HG03558 (cell line): ENCODE measurements at regions not wholly inside any gene's neighbourhood (a gene's known extent, or its start where the extent isn't known, plus 50 kb on each side); places are given as distances from the start of the nearest gene placed in this dataset.
"Not testable (repeated sequence)": the region's sequence is repeated elsewhere in the genome, so short reads cannot be mapped to it uniquely, and the experiment has no call there.

Experiments
- ATAC-seq: cut with Tn5 transposase; IDR thresholded peaks from one replicate; pipeline ENCODE4 v1.9.1; 2021; ENCODE audit warnings: moderate number of reproducible peaks; ENCODE audit not compliant: unreplicated experiment; ENCODE audit errors: extremely low read depth

DNA sequence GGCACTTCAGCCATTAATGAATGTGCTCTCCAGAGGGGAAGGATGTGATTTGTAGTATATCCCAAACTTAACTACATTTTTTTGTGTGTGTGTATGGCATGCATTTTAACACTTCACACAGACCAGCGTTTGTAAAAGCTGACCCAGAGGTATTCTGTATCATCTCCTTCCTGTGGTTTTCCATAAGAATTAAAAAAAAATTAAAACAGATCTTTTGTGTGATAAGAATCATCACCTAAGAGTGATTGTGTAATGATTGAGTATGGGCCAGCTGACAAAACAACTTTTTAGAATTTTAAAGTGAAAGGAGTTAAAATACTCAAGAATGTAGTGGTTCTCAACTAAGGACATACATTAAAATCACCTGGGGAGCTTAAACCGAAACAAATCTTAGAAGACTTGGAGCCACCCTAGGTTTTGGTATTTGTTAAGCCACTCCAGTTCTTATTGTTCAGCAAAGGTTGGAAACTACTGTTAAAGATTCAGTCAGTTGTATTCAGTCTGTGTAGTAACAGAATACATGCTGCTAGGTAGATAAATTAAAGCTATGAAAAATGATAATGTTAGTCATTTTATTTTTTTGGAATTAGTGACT, 120.1 kb downstream of the HAUS1 start:
- ATAC-seq: no peak

DNA sequence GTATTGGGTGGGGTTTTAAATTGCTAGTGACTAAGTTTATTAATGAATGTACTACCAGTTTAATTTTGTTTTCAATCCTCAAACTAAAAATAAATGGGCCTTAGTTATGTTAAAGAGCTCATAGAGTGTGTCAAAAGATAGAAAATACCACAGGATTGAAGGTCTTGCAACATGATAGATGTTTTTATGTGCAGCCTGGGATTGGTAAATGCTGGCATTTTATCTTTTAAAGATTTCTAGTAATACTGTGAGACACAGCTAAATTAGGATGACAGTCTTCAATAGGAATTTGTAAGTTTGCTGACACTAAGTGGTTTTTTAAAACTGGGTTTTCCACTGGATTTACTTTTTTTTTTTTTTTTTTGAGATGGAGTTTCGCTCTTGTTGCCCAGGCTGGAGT, 122.3 kb downstream of the HAUS1 start:
- no peak for ATAC-seq

DNA sequence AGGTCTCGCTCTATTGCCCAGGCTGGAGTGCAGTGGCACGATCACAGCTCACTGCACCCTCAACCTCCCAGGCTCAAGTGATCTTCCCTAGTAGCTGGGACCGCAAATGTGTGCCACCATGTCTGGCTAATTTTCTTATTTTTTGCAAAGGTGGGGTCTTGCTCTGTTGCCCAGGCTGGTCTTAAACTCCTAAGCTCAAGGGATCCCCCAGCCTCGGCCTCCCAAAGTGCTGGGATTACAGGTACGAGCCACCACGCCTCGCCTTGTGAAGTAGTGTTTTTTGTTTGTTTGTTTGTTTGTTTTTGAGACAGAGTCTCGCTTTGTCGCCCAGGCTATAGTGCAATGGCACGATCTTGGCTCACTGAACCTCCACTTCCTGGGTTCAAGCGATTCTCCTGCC, 125.5 kb downstream of the HAUS1 start:
- ATAC-seq: not testable (repeated sequence)

DNA sequence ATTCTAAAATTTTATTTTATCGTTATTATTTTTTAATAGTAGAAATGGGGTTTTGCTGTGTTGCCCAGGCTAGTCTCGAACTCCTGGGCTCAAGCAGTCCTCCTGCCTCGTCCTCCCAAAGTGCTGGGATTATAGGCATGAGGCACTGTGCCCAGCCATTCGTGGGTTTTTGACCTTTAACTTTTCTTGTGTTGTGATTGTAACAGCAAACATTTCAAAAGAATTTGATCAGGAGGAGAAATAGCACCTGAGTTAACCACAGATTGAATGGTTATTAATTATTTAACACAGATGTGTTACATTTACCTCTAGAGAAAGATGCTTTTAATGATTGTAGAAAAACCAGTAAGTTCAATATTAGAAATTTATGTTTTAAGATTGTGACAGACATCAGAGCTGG, 132.0 kb downstream of the HAUS1 start:
- no peak for ATAC-seq

DNA sequence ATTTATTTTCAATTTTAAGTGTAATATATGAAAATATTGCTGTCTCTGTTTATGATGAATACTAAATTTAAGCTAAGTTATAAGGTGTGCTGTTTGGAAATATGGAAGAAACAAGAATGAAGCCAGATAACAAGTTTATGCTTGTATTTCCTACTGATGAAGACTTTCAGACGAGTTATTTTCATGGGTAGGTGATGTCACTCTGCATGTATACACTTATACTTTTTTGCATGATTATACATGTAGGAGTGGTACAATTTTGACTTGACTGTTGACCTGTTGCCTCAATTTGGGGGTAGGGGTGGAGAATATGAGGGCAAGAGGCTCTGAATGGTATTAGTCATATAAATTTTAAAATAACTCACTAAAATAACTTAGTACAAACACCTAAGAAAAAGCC, 133.7 kb downstream of the HAUS1 start:
- ATAC-seq: no peak

DNA sequence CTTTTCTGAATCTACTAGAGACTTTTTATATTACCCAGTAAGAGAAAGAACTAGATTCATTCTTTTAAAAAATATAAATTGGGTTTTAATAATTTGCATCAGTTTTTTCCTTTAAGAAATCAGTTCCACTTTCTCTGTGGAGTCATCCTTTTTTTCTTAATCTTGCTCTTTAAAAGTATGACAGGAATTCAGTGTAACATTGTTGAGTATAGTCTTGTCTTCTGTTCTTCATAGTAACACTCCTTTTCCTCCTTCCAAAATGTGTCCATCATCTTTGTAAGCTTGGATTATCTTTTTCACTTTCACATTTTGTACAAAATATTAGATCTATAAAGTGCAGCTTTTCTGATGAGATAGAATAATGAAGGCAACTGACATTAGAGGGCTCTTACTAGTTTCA, 135.4 kb downstream of the HAUS1 start:
- no peak for ATAC-seq

DNA sequence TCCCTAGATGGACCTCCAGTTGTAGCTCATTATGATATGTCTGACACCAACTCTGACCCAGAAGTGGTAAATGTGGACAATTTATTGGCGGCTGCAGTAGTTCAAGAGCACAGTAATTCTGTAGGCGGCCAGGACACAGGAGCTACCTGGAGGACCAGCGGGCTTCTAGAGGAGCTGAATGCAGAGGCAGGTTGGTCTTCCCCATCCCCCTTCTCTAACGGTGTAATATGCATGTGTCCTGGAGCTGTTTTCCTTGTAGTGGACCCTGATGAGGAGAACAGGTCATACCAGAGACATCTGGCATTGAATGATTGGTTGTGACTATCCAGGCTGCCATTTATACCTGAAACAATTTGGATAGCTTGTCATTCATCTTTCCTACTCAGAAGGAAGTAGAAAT, 135.8 kb downstream of the HAUS1 start:
- ATAC-seq: no peak

DNA sequence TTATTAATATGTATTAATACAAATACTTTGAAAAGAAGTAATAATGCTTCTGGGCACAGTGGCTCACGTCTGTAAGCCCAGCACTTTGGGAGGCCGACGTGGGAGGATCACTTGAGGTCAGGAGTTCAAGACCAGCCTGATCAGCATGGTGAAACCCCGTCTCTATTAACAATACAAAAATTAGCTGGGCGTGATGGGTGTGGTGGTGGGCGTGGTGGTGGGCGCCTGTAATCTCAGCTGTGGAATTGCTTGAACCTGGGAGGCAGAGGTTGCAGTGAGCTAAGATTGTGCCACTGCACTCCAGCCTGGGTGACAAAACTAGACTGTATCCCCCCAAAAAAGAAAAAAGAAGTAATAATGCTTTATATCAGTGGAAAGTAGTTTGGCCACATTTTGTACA, 137.2 kb downstream of the HAUS1 start:
- ATAC-seq: not testable (repeated sequence)

DNA sequence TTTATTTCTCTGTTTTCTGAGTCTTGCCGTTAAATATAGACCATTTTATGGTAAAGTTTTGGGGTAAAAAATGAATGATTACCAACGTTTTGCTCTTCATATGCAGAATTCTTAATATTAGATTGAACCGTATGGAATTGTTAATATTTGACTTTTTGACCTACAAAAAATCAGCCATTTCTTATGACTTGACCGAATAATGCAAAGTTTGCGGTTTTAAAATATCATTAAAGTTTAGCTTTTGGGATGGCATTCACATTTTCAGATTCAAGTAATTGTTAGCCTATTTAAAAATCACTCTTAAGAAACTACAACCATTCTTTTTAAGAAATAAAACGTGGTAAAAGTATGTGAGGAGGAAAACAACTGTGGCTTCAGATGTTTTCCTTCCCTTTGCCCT, 138.0 kb downstream of the HAUS1 start:
- no peak for ATAC-seq

DNA sequence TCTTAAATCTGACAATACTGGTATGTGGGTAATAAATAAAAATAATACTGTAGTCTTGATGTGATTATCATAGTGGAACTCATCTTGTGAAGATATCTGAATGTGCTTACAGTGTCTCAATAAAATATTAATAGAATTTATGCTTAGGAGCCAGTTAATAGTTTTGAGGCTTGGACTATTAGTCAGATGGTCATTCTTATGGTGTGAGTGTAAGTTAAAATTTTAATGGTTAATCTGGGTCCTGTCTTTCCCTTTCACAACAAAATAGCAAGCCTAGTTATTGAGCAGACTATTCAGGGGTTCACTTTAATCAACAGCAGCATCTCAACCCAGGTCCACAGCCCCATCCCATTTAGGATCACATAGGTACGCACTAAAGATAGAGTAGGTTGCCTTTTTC, 138.9 kb downstream of the HAUS1 start:
- ATAC-seq: no peak

DNA sequence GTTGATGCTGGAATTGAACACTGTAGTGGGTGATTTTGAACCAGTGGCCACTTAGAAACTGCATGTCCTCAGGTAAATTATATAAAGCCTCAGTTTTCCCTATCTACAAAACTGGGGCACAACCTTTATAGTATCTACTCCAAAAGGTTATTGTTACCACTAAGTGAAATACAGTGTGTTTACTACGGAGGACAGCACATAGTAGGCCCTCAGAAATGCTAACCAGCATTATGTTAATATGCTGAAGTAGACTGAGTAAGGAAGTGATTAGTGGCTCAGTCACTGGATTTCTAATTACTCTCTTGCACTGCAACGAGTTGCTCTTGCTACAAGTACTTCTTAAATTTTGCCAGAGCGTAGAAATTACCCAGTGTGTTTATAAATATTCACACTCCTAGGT, 139.5 kb downstream of the HAUS1 start:
- ATAC-seq: no peak

DNA sequence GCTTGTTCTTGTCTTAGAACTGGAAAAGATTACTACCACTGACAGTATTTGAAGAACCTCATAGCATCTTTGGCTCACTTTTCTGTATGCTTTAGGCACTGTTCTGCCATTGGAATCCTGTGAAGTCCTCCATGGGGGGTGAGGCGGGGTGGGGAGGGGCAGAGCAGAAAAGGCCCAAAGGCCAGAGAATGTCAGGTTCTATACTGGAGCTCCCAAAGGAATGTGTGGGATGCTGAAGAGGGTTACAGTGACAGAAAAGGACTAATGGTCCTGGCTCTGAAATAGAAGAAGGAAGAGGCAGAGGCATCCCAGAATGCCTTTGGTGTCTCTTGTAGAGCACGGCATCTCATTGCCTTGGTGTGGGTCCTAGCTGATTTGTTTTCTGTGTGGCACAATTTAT, 141.9 kb downstream of the HAUS1 start:
- no peak for ATAC-seq

DNA sequence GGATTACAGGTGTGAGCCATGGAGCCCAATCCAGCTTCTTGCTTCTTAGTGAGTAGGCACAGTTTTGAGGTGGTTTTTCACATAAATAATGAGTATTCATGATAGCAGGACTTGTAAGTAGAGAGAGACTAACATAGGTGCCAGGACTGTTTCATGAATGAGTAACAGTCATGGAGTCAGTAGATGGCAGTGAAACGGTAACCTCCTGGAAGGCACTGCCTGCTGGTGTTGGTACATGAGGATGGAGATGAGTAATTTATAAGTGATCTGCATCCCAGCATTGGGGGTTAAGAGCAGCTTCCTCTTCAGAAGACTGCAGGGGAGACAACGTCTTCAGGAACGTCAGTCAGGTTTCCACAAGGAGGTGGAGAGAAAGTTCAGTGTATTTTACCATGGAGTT, 143.8 kb downstream of the HAUS1 start:
- ATAC-seq: no peak

DNA sequence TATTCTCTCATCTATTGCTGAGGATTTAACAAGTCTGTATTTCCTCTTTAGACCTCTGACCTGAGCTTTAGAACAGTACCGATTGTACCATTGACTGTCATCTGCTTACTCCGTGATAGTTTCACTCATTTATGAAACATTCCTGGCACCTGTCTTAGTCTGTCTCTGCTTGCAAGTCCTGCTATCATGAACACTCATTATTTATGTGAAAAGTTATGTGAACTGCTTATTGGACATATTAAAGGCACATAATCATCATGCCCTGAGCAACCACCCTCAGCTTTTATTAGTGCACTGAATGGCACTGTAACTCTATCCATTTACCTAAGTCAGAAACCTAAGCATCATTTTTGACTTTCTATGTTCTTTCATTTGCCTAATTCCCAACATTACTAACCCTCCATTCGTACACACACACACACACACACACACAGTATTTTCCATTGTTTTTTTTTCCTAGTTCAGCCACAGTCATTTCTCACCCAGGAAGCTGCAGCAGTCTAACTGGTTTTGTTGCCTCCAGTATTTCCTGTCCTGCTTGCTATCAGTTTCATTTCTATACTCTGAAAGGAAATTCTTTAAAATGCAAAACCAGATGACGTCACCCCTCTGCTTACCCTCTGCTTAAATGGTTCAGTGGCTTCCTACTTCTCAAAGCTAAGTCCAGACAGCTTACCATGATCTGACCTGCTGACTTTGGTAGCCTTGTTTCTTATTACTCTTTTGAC, 146.1 kb downstream of the HAUS1 start:
- peak; percentile 97 for ATAC-seq

DNA sequence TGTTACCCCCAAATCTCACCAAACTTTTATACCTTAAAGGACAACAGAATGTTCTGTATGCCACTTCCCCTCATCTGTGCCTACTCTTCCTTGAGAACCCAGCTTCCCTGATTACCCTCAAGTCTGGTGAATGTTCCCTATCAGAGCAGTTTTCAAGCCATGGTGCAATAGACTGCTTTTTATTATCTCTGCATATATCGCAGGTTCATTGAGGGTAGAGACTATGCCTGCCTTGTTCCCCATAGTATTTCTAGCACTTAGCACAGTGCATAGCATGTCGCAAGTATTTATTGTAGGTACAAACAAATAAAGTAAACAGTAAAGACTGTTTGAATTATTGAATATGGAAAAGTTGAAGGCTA, 146.6 kb downstream of the HAUS1 start:
- ATAC-seq: no peak

DNA sequence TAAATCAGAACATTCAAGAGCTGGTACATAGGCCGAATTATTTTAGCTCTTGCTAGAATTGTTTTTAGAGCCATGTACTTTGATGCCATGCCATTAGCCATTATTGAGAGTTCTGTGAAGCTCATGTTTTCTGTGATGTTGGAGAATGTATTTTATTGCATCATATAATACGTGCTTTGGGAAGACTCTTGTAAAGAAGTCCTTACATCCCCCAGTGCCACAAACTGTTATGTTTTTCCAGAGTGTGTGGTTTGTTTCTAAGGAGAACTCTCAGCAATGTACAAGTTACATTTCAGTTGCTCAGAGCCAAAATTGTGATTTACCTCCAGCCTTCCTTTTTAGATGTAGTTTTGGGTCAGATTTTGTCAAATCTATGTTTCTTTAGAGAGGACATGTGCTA, 148.6 kb downstream of the HAUS1 start:
- no peak for ATAC-seq

DNA sequence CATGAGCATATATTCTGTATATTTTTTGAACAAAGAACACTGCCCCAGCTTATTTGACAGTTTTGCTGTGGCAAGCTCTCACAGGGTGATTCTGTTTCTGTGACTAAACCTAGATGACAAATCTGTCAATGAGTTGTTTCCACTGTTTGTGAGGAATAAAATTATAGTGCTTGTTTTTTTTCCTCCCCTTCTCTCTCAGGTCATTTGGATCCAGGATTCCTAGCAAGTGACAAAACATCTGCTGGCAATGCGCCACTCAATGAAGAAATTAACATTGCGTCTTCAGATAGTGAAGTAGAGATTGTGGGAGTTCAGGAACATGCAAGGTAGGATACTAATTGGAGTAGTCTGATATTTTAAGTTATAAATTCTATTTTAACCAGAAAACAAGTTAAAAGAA, 149.3 kb downstream of the HAUS1 start:
- no peak for ATAC-seq

DNA sequence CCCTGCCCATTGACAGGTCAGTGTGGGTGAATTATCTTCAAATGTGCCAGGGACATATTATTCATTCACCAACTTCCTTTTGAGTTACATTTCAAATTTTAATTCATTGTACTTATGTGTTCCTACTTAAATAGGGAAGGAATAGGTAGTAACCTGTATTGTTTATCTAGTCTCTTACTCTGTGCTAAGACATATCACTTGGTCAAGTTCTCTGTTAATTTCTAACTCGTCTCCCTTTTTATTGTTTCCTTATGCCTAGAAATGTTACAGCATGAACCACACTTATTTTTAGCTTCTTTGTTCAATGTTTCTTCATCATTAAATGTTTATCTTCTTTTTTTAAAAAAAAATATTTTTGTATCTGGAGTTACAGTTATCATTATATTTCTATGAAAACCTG, 151.9 kb downstream of the HAUS1 start:
- no peak for ATAC-seq

DNA sequence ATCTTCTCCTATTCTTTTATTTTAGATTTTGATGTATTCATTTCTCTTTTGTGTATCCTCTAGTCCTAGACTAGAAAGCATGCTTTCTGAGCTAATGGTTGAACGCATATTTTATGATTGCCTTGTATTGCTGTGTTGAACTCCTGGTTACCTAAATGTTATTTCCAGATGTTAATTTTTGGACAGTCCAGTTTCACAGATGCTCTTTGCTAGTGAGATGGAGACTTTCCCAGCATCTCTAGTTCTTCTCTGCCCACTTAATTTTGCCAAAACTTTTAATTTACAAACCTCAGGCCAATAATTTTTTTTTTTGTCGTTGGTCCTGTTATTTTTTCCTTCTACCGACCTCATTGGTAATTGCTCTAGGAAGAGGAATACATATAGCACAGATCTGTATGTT, 153.2 kb downstream of the HAUS1 start:
- no peak for ATAC-seq

DNA sequence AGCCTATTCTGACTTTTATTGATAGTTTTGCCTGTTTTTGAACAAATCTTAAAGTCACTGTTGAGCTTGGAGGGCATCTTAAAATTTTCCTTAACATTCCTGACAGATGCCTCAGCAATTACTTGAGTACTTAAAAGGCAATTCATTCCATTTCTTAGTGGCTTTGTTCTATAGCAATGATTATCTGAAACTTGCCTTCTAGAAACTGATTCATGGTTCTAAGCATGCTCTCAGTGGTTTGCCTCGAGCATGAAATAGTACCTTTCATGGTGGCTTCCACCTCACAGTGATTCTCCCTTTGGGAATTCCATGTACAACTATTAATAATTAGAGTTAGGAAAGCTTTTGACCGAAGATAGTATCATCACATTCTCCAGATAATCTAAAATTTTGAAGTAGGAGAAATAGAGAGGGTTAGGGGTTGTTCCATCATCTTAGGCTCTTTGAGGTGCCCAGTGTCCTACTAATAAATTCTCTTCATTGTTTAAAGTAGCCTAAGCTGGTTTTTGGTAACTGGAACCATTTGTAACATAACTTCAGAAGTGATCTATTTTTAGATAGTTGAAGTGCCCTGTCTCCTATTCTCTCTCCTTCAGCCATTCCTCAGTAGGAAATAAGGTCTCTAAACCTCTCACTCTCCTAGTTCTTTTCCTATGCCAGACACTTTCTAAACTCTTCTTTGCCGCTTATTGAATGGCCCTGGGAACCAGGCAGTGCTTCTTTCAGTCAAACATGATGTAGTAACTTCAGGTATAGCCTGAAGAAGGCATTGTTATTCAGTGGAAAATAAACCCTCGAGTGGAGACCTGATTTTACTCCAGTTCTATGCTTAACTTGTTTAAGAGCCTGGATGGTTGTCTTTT, 156.1 kb downstream of the HAUS1 start:
- no peak for ATAC-seq

DNA sequence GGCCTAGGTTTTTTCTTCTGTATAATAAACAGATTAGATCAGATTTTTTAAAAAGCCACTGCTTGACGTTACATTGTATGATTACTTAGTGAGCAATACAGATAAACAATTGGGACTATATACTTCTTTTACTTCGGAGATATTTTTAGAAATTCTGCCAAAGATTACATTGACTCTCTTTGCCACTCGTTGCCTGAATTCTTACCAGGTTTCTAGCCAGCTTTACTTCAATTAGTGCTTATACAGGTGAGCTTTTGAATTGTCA, 156.6 kb downstream of the HAUS1 start:
- ATAC-seq: no peak

DNA sequence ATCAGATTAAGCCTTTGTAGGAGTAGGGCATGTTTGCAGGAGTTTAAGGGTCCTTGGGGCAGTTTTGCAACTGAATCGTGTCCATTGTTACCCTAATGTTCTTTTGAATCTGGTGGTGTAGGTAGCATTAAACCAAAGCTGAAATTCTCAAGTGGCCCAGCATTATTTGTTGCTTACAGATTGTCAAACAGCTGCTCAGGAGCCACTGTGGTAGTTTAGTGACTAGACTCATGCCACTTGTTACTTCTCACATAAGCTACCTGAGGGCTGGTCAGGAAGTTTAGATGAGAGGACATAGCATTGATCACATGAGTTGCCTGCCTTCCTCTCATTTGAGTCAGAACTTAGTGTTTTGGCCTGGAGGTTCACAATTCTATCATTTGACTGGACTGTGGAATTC, 157.6 kb downstream of the HAUS1 start:
- no peak for ATAC-seq
